Stimulated activated CD4-positive, alpha-beta T cell treated with anti-CD3 and anti-CD28 coated beads, Interleukin-4, amount 100 ng/mL, for 1 hour (primary cell): ENCODE measurements at regions not wholly inside any gene's neighbourhood (a gene's known extent, or its start where the extent isn't known, plus 50 kb on each side); places are given as distances from the start of the nearest gene placed in this dataset.
"Not testable (repeated sequence)": the region's sequence is repeated elsewhere in the genome, so short reads cannot be mapped to it uniquely, and the experiment has no call there.

Experiments used
- DNase-seq: peaks from one replicate; pipeline ENCODE4 v3.0.0-alpha.2; 2020

DNA sequence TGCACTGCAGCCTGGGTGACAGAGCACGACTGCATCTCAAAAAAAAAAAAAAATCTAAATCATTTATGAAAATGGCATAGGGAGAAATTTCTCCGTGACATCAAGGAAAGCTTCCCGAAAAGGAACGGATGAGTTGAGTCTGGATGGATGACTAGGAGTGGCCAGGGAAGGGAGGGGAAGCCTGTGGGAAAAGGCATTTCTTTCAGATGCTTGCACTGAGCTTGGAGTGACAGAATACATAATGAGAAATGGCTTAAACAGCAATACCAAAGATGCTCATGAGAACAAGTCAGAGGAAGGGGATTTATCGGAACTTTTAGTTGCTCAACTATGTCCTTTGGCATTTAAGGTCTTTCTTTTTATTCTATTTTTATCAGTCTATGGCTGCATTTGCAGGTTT lies 1369.2 kb upstream of the TMEM132C start:
- no peak for DNase-seq

GRCh38 chr12:126898562-126898961 lies 1368.4 kb upstream of the TMEM132C start:
- DNase-seq, result no peak

- no peak for DNase-seq
These were observed 1366.8 kb upstream of the TMEM132C start for GRCh38 chr12:126899926-126900792.

- DNase-seq, result no peak
These were observed 1363.7 kb upstream of the TMEM132C start for GRCh38 chr12:126903027-126903876.

DNA sequence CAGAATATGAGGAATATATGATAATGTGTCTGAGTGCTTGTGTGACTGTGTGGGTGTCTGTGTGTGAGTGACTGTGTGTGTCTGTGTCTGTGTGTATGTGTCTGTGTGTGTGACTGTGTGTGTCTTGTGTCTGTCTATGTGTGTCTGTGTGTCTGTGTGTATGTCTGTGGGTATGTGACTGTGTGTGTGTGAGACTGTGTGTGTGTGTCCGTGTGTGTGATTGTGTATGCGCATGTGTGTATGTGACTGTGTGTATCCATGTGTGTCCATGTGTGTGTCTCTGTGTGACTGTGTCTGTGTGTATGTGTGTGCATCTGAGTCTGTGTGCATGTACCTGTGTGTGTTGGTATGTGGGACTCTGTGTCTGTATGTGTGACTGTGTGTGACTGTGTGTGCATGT lies 1361.2 kb upstream of the TMEM132C start:
- no peak for DNase-seq

DNA sequence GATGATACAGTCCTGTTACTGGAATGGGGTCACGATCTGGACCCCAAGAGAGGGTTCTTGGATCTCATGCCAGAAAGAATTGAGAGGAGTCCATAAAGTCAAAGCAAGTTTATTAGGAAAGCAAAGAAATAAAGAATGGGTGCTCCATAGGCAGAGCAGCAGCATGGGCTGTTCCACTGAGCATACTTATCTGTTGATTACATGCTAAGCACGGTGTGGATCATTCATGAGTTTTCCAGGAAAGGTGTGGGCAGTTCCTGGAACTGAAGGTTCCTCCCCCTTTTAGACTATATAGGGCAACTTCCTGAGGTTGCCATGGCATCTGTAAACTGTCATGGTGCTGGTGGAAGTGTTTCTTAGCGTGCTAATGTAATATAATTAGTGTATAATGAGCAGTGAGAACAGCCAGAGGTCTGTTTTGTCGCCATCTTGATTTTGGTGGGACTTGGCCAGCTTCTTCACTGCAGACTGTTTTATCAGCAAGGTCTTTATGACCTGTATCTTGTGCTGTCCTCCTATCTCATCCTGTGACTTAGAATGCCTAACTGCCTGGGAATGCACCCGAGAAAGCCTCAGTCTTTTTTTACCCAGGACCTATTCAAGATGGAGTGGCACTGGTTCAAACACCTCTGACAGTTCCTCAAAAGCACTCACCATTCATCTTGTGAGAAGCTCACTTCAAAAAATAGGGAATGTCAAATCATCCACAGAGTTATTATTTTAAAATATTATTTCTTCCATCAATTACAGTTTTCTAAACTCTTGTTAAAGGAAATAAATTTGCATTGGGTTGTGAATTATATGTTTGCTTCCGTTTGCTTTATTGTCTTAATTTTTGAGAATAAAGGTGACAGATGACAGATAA lies 1358.8 kb upstream of the TMEM132C start:
- no peak for DNase-seq

DNA sequence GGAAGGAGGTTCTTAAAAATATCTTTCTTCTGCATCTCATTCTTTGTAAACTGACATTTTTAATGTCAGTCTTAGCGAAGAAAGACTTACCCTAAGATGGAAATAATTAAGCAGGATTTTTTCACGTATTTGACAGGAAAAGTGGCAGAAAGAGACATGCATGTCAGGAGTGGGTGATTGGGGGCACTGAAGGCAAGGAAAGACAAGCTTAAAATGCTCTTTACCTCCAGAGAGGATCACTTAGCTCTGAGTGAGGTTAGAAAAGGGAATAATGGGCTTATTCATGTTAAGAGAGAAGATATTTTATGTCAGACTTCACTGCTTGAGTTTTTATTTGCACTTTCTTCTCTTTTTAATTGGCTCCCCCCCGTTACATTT lies 1358.2 kb upstream of the TMEM132C start:
- DNase-seq, result no peak

DNA sequence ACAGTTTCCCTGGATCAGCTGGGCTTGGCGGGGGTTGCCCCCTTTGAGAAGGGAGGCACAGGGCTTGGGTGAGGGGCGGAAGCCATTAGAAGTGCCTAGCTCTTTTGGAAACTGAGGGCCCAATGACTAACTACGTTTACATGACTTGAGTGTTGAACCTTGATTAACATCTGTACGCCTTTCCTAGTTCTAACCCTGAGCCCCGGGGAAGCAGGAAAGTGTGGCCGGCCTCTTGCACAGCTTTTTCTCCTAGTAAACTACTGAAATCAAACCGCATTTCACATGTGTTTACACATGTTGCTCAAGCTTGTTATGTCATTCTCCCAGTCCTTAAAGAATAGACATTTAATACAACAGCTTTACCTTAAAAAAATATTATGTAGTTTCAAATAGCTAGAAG lies 1356.4 kb upstream of the TMEM132C start:
- DNase-seq, result no peak

DNA sequence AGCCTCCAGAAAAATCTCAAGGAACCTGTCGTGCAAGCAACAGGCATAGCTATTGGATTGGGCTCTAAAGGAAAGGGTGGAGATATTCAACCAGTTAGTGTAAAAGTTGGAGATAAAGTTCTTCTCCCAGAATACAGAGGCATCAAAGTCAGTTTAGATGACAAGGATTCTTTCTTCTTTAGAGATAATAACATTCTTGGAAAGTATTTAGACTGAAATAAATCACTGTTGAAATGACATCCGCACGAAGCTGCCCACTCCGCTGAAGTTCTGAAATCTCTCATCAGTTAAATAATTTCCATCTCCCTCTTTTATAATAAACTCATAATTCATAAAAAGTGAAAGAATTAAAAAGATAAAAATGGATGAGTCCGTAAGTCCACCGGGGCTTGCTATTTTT lies 1354.9 kb upstream of the TMEM132C start:
- no peak for DNase-seq

DNA sequence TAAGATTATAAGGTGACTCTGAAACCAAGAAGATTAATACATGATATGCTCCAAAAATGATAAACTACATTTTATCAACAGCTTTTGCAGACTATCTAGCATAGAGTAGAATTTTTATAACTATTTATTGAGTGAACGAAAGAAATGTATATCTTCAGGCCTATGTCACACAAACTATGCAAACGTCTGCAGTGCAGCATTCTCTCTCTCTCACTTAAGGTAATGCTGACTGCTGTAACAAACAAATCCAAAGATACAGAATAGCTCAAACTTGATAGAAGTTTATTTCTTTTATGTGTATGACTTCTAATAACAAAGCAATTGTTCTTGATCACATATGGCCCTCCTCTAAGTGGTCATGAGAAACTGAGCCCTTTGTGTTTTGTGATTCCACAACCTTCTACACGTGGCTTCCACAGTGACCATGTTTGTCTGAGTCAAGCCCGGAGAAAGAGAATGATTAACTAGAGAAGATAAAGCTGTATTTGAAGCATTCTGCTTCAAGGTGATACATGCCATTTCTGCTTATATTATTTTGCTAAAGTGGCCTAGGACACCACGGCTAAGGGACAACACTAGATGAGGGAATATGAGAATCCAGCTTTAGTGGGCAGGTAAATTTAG lies 1352.7 kb upstream of the TMEM132C start:
- no peak for DNase-seq

GRCh38 chr12:126915309-126915708 lies 1351.7 kb upstream of the TMEM132C start:
- no peak for DNase-seq

- DNase-seq, result no peak
These were observed 1340.9 kb upstream of the TMEM132C start for GRCh38 chr12:126926023-126926594.

- no peak for DNase-seq
These were observed 1336.7 kb upstream of the TMEM132C start for GRCh38 chr12:126930234-126930633.

- DNase-seq, result no peak
These were observed 1334.8 kb upstream of the TMEM132C start for GRCh38 chr12:126932156-126932555.

- DNase-seq, result no peak
These were observed 1331.5 kb upstream of the TMEM132C start for GRCh38 chr12:126935435-126935834.

DNA sequence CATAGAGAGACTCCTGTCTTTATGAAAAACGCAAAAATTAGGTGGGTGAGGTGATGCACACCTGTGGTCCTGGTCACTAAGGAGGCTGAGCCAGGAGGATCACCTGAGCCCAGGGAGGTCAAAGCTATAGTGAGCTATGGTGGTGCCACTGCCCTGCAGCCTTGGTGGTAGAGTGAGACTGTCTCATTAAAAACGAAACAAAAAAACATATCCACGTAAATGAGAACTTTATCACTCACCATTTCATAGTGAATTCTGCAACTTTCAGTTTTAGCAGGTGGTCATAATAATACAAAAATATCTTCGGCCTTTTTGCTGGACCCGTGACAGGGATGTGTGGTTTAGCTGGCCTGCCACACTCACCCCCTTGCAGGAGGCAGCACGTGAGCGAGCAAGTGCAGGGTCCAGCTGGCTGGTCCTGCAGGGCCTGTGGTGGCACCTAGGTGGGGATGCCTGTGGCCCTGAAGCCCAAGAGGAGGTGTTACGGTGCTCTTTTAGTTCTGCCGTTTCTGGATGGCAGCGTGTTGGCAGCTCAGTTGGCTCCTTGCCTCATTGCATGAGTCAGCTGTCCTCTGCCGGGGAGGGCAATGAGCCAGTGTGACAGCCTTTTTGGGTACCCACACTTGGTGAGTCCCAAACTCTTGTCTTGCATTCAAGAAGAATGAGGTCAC lies 1330.7 kb upstream of the TMEM132C start:
- peak; percentile 1 for DNase-seq

DNA sequence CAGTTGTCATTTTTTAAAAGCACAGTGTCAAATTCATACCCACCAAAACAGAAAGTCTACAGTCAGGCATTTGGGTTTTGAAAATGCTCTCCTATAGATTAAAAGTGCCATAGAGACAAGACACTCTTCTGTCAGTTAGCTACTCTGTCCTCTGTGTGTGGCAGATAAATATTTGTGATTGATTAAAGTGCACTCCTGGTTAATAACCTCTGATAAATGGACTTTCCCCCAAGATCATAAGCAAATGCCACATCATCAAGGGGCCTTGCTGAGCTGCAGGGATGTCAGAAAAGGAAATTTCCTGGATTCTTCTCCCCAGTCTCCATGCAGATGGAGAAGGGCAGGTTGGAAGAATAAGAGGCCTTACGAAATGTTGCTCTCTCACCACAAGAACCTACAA lies 1329.5 kb upstream of the TMEM132C start:
- DNase-seq, result no peak

- no peak for DNase-seq
These were observed 1322.3 kb upstream of the TMEM132C start for GRCh38 chr12:126944684-126945083.

GRCh38 chr12:126946958-126947357 lies 1320.0 kb upstream of the TMEM132C start:
- not testable (repeated sequence) for DNase-seq

- DNase-seq, result no peak
These were observed 1317.4 kb upstream of the TMEM132C start for GRCh38 chr12:126949558-126949957.

GRCh38 chr12:126950266-126950665 lies 1316.7 kb upstream of the TMEM132C start:
- no peak for DNase-seq
